ENCODE measurements at regions not wholly inside any gene's neighbourhood (a gene's known extent, or its start where the extent isn't known, plus 50 kb on each side); places are given as distances from the start of the nearest gene placed in this dataset.

DNA sequence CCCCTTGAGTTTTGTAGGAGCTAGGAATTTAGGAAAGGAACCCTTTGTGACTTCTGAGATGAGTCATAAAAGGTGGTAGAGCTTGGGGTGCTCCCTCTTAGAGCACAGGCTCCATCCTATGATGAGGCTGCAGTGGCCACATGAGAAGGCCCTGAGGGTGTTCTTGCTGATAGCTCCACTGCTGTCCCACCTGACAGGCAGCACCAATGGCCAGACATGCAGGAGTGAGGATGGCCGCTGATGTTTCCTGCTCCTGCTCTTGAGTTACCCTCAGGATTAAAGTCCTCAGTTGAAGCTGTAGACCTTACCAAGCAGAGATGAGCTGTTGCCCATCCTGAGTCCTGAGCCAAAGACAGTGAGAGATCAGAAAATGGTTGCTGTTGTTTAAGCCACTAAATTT lies 512.1 kb downstream of the CDH26 start (continued):
- TF ChIP-seq, protein P1, sequence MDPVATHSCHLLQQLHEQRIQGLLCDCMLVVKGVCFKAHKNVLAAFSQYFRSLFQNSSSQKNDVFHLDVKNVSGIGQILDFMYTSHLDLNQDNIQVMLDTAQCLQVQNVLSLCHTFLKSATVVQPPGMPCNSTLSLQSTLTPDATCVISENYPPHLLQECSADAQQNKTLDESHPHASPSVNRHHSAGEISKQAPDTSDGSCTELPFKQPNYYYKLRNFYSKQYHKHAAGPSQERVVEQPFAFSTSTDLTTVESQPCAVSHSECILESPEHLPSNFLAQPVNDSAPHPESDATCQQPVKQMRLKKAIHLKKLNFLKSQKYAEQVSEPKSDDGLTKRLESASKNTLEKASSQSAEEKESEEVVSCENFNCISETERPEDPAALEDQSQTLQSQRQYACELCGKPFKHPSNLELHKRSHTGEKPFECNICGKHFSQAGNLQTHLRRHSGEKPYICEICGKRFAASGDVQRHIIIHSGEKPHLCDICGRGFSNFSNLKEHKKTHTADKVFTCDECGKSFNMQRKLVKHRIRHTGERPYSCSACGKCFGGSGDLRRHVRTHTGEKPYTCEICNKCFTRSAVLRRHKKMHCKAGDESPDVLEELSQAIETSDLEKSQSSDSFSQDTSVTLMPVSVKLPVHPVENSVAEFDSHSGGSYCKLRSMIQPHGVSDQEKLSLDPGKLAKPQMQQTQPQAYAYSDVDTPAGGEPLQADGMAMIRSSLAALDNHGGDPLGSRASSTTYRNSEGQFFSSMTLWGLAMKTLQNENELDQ (tag by site-specific recombination; IDR thresholded peaks at IDR 0.05; ENCODE audit: low read depth), result no peak
- TF ChIP-seq ZNF114 (tag by site-specific recombination; IDR thresholded peaks at IDR 0.05) (no peak), GLI2 (tag by site-specific recombination; IDR thresholded peaks at IDR 0.05; ENCODE audit: borderline replicate concordance, low read depth) (no peak), ZBTB6 (tag by site-specific recombination; IDR thresholded peaks at IDR 0.05) (no peak), KLF1 (tag by site-specific recombination; IDR thresholded peaks at IDR 0.05) (no peak), YY2 (tag by site-specific recombination; IDR thresholded peaks at IDR 0.05) (no peak), ZNF221 (tag by site-specific recombination; IDR thresholded peaks at IDR 0.05; ENCODE audit: borderline replicate concordance) (no peak)
- TF ChIP-seq, protein P2, sequence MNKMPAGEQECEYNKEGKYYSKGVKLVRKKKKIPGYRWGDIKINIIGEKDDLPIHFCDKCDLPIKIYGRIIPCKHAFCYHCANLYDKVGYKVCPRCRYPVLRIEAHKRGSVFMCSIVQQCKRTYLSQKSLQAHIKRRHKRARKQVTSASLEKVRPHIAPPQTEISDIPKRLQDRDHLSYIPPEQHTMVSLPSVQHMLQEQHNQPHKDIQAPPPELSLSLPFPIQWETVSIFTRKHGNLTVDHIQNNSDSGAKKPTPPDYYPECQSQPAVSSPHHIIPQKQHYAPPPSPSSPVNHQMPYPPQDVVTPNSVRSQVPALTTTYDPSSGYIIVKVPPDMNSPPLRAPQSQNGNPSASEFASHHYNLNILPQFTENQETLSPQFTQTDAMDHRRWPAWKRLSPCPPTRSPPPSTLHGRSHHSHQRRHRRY (tag by site-specific recombination; IDR thresholded peaks at IDR 0.05), result no peak

DNA sequence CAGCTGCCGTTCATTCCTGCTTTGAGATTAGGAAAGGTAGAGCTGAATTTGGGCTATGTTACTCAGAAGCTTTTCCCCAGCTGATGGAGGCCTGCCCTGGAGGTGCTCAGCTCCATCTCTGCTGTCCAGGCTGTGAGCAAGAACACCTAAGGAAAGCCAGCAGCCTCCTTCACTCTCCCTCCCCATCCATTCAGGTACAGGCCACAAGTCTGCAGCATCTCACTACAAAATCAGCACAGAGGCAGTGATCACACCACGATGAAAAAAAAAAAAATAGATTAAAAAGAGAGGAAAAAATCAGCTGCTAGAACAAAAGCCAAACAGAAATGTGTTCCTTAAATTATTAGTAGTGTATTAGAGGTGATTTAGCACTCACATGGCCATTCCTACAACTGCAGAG lies 515.0 kb downstream of the CDH26 start:
- TF ChIP-seq KLF17 (tag by site-specific recombination; IDR thresholded peaks at IDR 0.05) (no peak), ZBTB11 (tag by site-specific recombination; conservative IDR thresholded peaks at IDR 0.05; ENCODE audit: low read depth) (no peak), ZNF792 (tag by site-specific recombination; IDR thresholded peaks at IDR 0.05) (no peak), KLF7 (tag by site-specific recombination; IDR thresholded peaks at IDR 0.05; ENCODE audit: borderline replicate concordance) (no peak), ZNF776 (tag by site-specific recombination; IDR thresholded peaks at IDR 0.05; ENCODE audit: borderline replicate concordance) (no peak), ZNF292 (tag by site-specific recombination; IDR thresholded peaks at IDR 0.05; ENCODE audit: borderline replicate concordance, low read depth) (no peak), SCRT2 (tag by site-specific recombination; IDR thresholded peaks at IDR 0.05) (no peak), ZNF701 (tag by site-specific recombination; IDR thresholded peaks at IDR 0.05) (no peak), KLF16 (tag by site-specific recombination; IDR thresholded peaks at IDR 0.05) (no peak)
- ChIA-PET CTCF (interaction anchor here (0.6 kb wide), 1 partner anchor 24 kb away, joined by 4 read pairs; no protein-coding TSS in a partner anchor), POLR2A (no interaction called here)
- Histone ChIP-seq H3K4me3 (ENCODE audit: low read depth, low read length) (no peak overlapping the region), H3K27ac (ENCODE audit: extremely low read depth, low read depth, low read length) (no peak overlapping the region), H3K9me3 (ENCODE audit: control insufficient read depth, insufficient read depth, low read depth, low read length) (no peaks in the 10 kb centered on the region), H3K4me1 (ENCODE audit: control insufficient read depth, insufficient read depth, low read length) (no peaks in the 10 kb centered on the region), H3K36me3 (ENCODE audit: control insufficient read depth in 2 of 2, insufficient read depth in 1 of 2, low read length in 2 of 2) (no peaks in the 10 kb centered on the region)

Measured in HEK293 (cell line).